ENCODE measurements at regions not wholly inside any gene's neighbourhood (a gene's known extent, or its start where the extent isn't known, plus 50 kb on each side); places are given as distances from the start of the nearest gene placed in this dataset.
"Not testable (repeated sequence)": the region's sequence is repeated elsewhere in the genome, so short reads cannot be mapped to it uniquely, and the experiment has no call there.

DNA sequence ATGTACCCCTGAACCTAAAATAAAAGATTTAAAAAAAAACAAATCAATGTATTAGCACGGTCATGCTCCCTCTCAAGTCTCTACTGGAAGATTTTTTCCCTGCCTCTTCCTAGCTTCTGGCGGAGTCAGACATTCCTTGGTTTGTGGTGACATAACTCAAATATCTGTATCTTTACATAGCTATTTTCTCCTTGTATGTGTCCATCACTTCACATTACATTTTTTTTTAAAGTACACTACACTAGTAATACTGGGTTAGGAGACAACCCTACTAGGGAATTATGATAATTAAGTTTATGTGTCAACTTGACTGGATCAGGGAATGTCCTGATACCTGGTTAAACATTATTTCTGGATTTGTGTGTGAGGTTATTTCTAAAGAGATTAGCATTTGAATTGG is 1197.9 kb downstream of the TECRL start:
- Histone ChIP-seq H3K4me3 (ENCODE audit: control insufficient read depth in 2 of 3, extremely low read depth in 1 of 3, insufficient read depth in 2 of 3, low read depth in 1 of 3, low read length in 3 of 3) (no peak overlapping the region), H3K79me2 (ENCODE audit: control insufficient read depth, insufficient read depth, low read length) (no peaks in the 10 kb centered on the region), H3K4me1 (ENCODE audit: control insufficient read depth, extremely low read depth, insufficient read depth, low read length) (no peaks in the 10 kb centered on the region), H3K9me3 (ENCODE audit: control insufficient read depth, low read depth, low read length) (no peaks in the 10 kb centered on the region), H3K27me3 (ENCODE audit: control insufficient read depth, extremely low read depth, insufficient read depth, low read length) (no peaks in the 10 kb centered on the region), H3K9ac (ENCODE audit: control insufficient read depth, extremely low read depth, insufficient read depth, low read length) (no peak overlapping the region), H3K36me3 (ENCODE audit: control insufficient read depth in 2 of 2, extremely low read depth in 1 of 2, insufficient read depth in 2 of 2, low read length in 2 of 2) (no peaks in the 10 kb centered on the region), H4K20me1 (ENCODE audit: control insufficient read depth, extremely low read depth, insufficient read depth, low read length) (no peaks in the 10 kb centered on the region), H2AFZ (ENCODE audit: control insufficient read depth, low read length) (no peak overlapping the region), H3K27ac (ENCODE audit: control insufficient read depth, insufficient read depth, low read length) (no peak overlapping the region), H3K4me2 (ENCODE audit: control insufficient read depth, extremely low read depth, insufficient read depth, low read depth, low read length) (no peak overlapping the region), H3K9me1 (ENCODE audit: control insufficient read depth, extremely low read depth, insufficient read depth, low read length) (no peaks in the 10 kb centered on the region)
- FAIRE-seq (no peak), DNase-seq (ENCODE audit: low read depth, low spot score) (no peak)
- TF ChIP-seq EZH2 (IDR thresholded peaks at IDR 0.05; ENCODE audit: low read length) = no peak
- TF ChIP-seq, protein P1, sequence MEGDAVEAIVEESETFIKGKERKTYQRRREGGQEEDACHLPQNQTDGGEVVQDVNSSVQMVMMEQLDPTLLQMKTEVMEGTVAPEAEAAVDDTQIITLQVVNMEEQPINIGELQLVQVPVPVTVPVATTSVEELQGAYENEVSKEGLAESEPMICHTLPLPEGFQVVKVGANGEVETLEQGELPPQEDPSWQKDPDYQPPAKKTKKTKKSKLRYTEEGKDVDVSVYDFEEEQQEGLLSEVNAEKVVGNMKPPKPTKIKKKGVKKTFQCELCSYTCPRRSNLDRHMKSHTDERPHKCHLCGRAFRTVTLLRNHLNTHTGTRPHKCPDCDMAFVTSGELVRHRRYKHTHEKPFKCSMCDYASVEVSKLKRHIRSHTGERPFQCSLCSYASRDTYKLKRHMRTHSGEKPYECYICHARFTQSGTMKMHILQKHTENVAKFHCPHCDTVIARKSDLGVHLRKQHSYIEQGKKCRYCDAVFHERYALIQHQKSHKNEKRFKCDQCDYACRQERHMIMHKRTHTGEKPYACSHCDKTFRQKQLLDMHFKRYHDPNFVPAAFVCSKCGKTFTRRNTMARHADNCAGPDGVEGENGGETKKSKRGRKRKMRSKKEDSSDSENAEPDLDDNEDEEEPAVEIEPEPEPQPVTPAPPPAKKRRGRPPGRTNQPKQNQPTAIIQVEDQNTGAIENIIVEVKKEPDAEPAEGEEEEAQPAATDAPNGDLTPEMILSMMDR (optimal IDR thresholded peaks at IDR 0.05 in 1 of 3, IDR thresholded peaks at IDR 0.05 in 1 of 3, conservative IDR thresholded peaks at IDR 0.05 in 1 of 3; ENCODE audit: extremely low read depth in 1 of 3, insufficient read depth in 2 of 3, low read length in 3 of 3) = no peak
- dilution Hi-C loops (cut with MboI; ENCODE audit: extremely low pct_ligation_motif_present, low sequenced_read_pairs) = no loop called here

DNA sequence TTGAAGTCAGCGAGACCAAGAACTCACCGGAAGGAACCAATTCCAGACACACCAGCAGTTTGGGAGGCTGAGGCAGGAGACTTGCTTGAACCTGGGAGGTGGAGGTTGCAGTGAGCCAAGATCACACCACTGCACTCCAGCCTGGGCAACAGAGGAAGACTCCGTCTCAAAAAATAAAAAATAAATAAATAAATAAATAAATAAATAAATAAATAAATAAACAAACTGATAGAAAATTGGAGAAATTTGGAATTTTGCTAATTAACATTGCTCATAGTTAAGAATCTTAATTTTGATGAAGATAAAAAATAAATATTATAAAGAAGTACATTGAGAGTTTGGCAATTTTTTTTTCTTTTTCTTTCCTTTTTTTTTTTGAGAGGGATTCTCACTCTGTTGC is 1216.2 kb downstream of the TECRL start:
- H3K79me2 ChIP-seq (ENCODE audit: control insufficient read depth, insufficient read depth, low read length); FAIRE-seq; dilution Hi-C loops (cut with MboI; ENCODE audit: extremely low pct_ligation_motif_present, low sequenced_read_pairs); H3K36me3 ChIP-seq (ENCODE audit: control insufficient read depth in 2 of 2, extremely low read depth in 1 of 2, insufficient read depth in 2 of 2, low read length in 2 of 2); H3K9me3 ChIP-seq (ENCODE audit: control insufficient read depth, low read depth, low read length); DNase-seq (ENCODE audit: low read depth, low spot score); H3K4me1 ChIP-seq (ENCODE audit: control insufficient read depth, extremely low read depth, insufficient read depth, low read length); H3K9ac ChIP-seq (ENCODE audit: control insufficient read depth, extremely low read depth, insufficient read depth, low read length); H2AFZ ChIP-seq (ENCODE audit: control insufficient read depth, low read length); H3K27ac ChIP-seq (ENCODE audit: control insufficient read depth, insufficient read depth, low read length); H3K4me3 ChIP-seq (ENCODE audit: control insufficient read depth in 2 of 3, extremely low read depth in 1 of 3, insufficient read depth in 2 of 3, low read depth in 1 of 3, low read length in 3 of 3); H3K4me2 ChIP-seq (ENCODE audit: control insufficient read depth, extremely low read depth, insufficient read depth, low read depth, low read length); H3K27me3 ChIP-seq (ENCODE audit: control insufficient read depth, extremely low read depth, insufficient read depth, low read length); H3K9me1 ChIP-seq (ENCODE audit: control insufficient read depth, extremely low read depth, insufficient read depth, low read length); H4K20me1 ChIP-seq (ENCODE audit: control insufficient read depth, extremely low read depth, insufficient read depth, low read length): not testable (repeated sequence)

DNA sequence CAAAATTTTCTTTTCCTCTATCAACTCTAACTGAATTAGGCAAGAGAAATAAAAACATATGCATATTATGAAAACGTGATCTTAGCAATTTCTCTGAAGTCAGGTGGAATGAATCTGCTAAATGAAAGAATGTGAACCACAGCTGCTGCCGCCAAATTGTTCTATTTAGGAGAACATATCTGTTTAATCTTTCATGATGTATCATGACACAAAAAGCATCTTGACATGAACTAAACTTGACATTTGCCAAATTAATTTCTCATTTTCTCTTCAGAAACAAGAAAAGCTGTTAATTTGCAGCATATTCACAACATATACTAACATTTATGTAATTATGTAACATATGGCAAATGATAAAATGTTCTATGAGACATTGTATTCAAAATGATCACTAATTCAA is 1237.9 kb downstream of the TECRL start:
- FAIRE-seq = no peak
- dilution Hi-C loops (cut with MboI; ENCODE audit: extremely low pct_ligation_motif_present, low sequenced_read_pairs) = no loop called here

More for the DNA sequence above, 1237.9 kb downstream of the TECRL start:
- Histone ChIP-seq H3K9ac (ENCODE audit: control insufficient read depth, extremely low read depth, insufficient read depth, low read length) (no peak overlapping the region), H3K4me2 (ENCODE audit: control insufficient read depth, extremely low read depth, insufficient read depth, low read depth, low read length) (no peak overlapping the region), H3K27ac (ENCODE audit: control insufficient read depth, insufficient read depth, low read length) (no peak overlapping the region), H3K9me3 (ENCODE audit: control insufficient read depth, low read depth, low read length) (no peaks in the 10 kb centered on the region), H4K20me1 (ENCODE audit: control insufficient read depth, extremely low read depth, insufficient read depth, low read length) (no peaks in the 10 kb centered on the region), H2AFZ (ENCODE audit: control insufficient read depth, low read length) (no peak overlapping the region), H3K36me3 (ENCODE audit: control insufficient read depth in 2 of 2, extremely low read depth in 1 of 2, insufficient read depth in 2 of 2, low read length in 2 of 2) (no peaks in the 10 kb centered on the region), H3K4me1 (ENCODE audit: control insufficient read depth, extremely low read depth, insufficient read depth, low read length) (no peaks in the 10 kb centered on the region), H3K4me3 (ENCODE audit: control insufficient read depth in 2 of 3, extremely low read depth in 1 of 3, insufficient read depth in 2 of 3, low read depth in 1 of 3, low read length in 3 of 3) (no peak overlapping the region), H3K27me3 (ENCODE audit: control insufficient read depth, extremely low read depth, insufficient read depth, low read length) (no peaks in the 10 kb centered on the region), H3K79me2 (ENCODE audit: control insufficient read depth, insufficient read depth, low read length) (no peaks in the 10 kb centered on the region), H3K9me1 (ENCODE audit: control insufficient read depth, extremely low read depth, insufficient read depth, low read length) (no peaks in the 10 kb centered on the region)
- DNase-seq (ENCODE audit: low read depth, low spot score) = no peak
- TF ChIP-seq, protein P1 (optimal IDR thresholded peaks at IDR 0.05 in 1 of 3, IDR thresholded peaks at IDR 0.05 in 1 of 3, conservative IDR thresholded peaks at IDR 0.05 in 1 of 3; ENCODE audit: extremely low read depth in 1 of 3, insufficient read depth in 2 of 3, low read length in 3 of 3) = no peak
- TF ChIP-seq EZH2 (IDR thresholded peaks at IDR 0.05; ENCODE audit: low read length) = no peak

Measured in keratinocyte (primary cell).